ENCODE measurements at regions not wholly inside any gene's neighbourhood (a gene's known extent, or its start where the extent isn't known, plus 50 kb on each side); places are given as distances from the start of the nearest gene placed in this dataset.

- DNase-seq (ENCODE audit: low spot score), result no peak
- no peaks in the 10 kb centered on the region for H3K4me1 Mint-ChIP-seq (ENCODE audit: low read depth)
- H3K27me3 Mint-ChIP-seq (ENCODE audit: insufficient read depth), result no peaks in the 10 kb centered on the region
- H3K36me3 Mint-ChIP-seq (ENCODE audit: low read depth), result no peaks in the 10 kb centered on the region
- H3K4me3 Mint-ChIP-seq, result no peak overlapping the region
- no peak overlapping the region for H3K27ac Mint-ChIP-seq
- intact Hi-C loops (cut with micrococcal nuclease), result no loop called here
- no peaks in the 10 kb centered on the region for H3K9me3 Mint-ChIP-seq
Measured at GRCh38 chr1:73784026-73784425, 413.9 kb downstream of the LRRIQ3 start.

GRCh38 chr1:73783352-73783751 lies 414.6 kb downstream of the LRRIQ3 start:
- intact Hi-C loops (cut with micrococcal nuclease), result no loop called here
- no peak overlapping the region for H3K4me3 Mint-ChIP-seq
- H3K27ac Mint-ChIP-seq, result no peak overlapping the region
- H3K36me3 Mint-ChIP-seq (ENCODE audit: low read depth), result no peaks in the 10 kb centered on the region
- H3K4me1 Mint-ChIP-seq (ENCODE audit: low read depth), result no peaks in the 10 kb centered on the region
- DNase-seq (ENCODE audit: low spot score), result no peak
- H3K27me3 Mint-ChIP-seq (ENCODE audit: insufficient read depth), result no peaks in the 10 kb centered on the region
- no peaks in the 10 kb centered on the region for H3K9me3 Mint-ChIP-seq

GRCh38 chr1:73782901-73783300 lies 415.1 kb downstream of the LRRIQ3 start:
- no peaks in the 10 kb centered on the region for H3K27me3 Mint-ChIP-seq (ENCODE audit: insufficient read depth)
- no peaks in the 10 kb centered on the region for H3K4me1 Mint-ChIP-seq (ENCODE audit: low read depth)
- no peaks in the 10 kb centered on the region for H3K36me3 Mint-ChIP-seq (ENCODE audit: low read depth)
- intact Hi-C loops (cut with micrococcal nuclease), result no loop called here
- H3K9me3 Mint-ChIP-seq, result no peaks in the 10 kb centered on the region
- H3K27ac Mint-ChIP-seq, result no peak overlapping the region
- DNase-seq (ENCODE audit: low spot score), result no peak
- H3K4me3 Mint-ChIP-seq, result no peak overlapping the region

GRCh38 chr1:73781251-73781650 lies 416.7 kb downstream of the LRRIQ3 start:
- intact Hi-C loops (cut with micrococcal nuclease), result no loop called here
- Mint-ChIP-seq H3K4me3 (no peak overlapping the region), H3K4me1 (ENCODE audit: low read depth) (no peaks in the 10 kb centered on the region), H3K36me3 (ENCODE audit: low read depth) (no peaks in the 10 kb centered on the region), H3K9me3 (no peaks in the 10 kb centered on the region), H3K27me3 (ENCODE audit: insufficient read depth) (no peaks in the 10 kb centered on the region), H3K27ac (no peak overlapping the region)
- DNase-seq (ENCODE audit: low spot score), result no peak

GRCh38 chr1:73778471-73778870 lies 419.5 kb downstream of the LRRIQ3 start:
- H3K4me1 Mint-ChIP-seq (ENCODE audit: low read depth), result no peaks in the 10 kb centered on the region
- intact Hi-C loops (cut with micrococcal nuclease), result no loop called here
- no peak overlapping the region for H3K27ac Mint-ChIP-seq
- no peaks in the 10 kb centered on the region for H3K36me3 Mint-ChIP-seq (ENCODE audit: low read depth)
- H3K9me3 Mint-ChIP-seq, result no peaks in the 10 kb centered on the region
- DNase-seq (ENCODE audit: low spot score), result no peak
- no peak overlapping the region for H3K4me3 Mint-ChIP-seq
- no peaks in the 10 kb centered on the region for H3K27me3 Mint-ChIP-seq (ENCODE audit: insufficient read depth)

GRCh38 chr1:73775896-73776295 lies 422.1 kb downstream of the LRRIQ3 start:
- Mint-ChIP-seq H3K4me1 (ENCODE audit: low read depth) (no peaks in the 10 kb centered on the region), H3K27ac (no peak overlapping the region), H3K27me3 (ENCODE audit: insufficient read depth) (no peaks in the 10 kb centered on the region), H3K9me3 (no peaks in the 10 kb centered on the region), H3K4me3 (no peak overlapping the region), H3K36me3 (ENCODE audit: low read depth) (no peaks in the 10 kb centered on the region)
- DNase-seq (ENCODE audit: low spot score), result no peak
- intact Hi-C loops (cut with micrococcal nuclease), result no loop called here

GRCh38 chr1:73772941-73773340 lies 425.0 kb downstream of the LRRIQ3 start:
- H3K27ac Mint-ChIP-seq, result no peak overlapping the region
- no peak overlapping the region for H3K4me3 Mint-ChIP-seq
- no peaks in the 10 kb centered on the region for H3K4me1 Mint-ChIP-seq (ENCODE audit: low read depth)
- no peak for DNase-seq (ENCODE audit: low spot score)
- no peaks in the 10 kb centered on the region for H3K9me3 Mint-ChIP-seq
- no peaks in the 10 kb centered on the region for H3K27me3 Mint-ChIP-seq (ENCODE audit: insufficient read depth)
- intact Hi-C loops (cut with micrococcal nuclease), result no loop called here
- no peaks in the 10 kb centered on the region for H3K36me3 Mint-ChIP-seq (ENCODE audit: low read depth)

- intact Hi-C loops (cut with micrococcal nuclease), result no loop called here
- H3K4me3 Mint-ChIP-seq, result no peak overlapping the region
- H3K9me3 Mint-ChIP-seq, result no peaks in the 10 kb centered on the region
- no peak overlapping the region for H3K27ac Mint-ChIP-seq
- no peaks in the 10 kb centered on the region for H3K4me1 Mint-ChIP-seq (ENCODE audit: low read depth)
- H3K36me3 Mint-ChIP-seq (ENCODE audit: low read depth), result no peaks in the 10 kb centered on the region
- DNase-seq (ENCODE audit: low spot score), result no peak
- no peaks in the 10 kb centered on the region for H3K27me3 Mint-ChIP-seq (ENCODE audit: insufficient read depth)
Measured at GRCh38 chr1:73771396-73771795, 426.6 kb downstream of the LRRIQ3 start.

GRCh38 chr1:73770109-73770905 lies 427.7 kb downstream of the LRRIQ3 start:
- intact Hi-C loops (cut with micrococcal nuclease), result no loop called here
- H3K36me3 Mint-ChIP-seq (ENCODE audit: low read depth), result no peaks in the 10 kb centered on the region

GRCh38 chr1:73766786-73767348 lies 431.1 kb downstream of the LRRIQ3 start:
- H3K36me3 Mint-ChIP-seq (ENCODE audit: low read depth), result no peaks in the 10 kb centered on the region
- no peaks in the 10 kb centered on the region for H3K4me1 Mint-ChIP-seq (ENCODE audit: low read depth)
- H3K27ac Mint-ChIP-seq, result no peak overlapping the region
- no peaks in the 10 kb centered on the region for H3K9me3 Mint-ChIP-seq
- H3K4me3 Mint-ChIP-seq, result no peak overlapping the region
- no peaks in the 10 kb centered on the region for H3K27me3 Mint-ChIP-seq (ENCODE audit: insufficient read depth)
- intact Hi-C loops (cut with micrococcal nuclease), result no loop called here
- no peak for DNase-seq (ENCODE audit: low spot score)

More at GRCh38 chr1:73770109-73770905, 427.7 kb downstream of the LRRIQ3 start:
- Mint-ChIP-seq H3K4me1 (ENCODE audit: low read depth) (no peaks in the 10 kb centered on the region), H3K4me3 (no peak overlapping the region), H3K9me3 (no peaks in the 10 kb centered on the region), H3K27ac (no peak overlapping the region), H3K27me3 (ENCODE audit: insufficient read depth) (no peaks in the 10 kb centered on the region)
- DNase-seq (ENCODE audit: low spot score), result no peak

GRCh38 chr1:73765551-73766233 lies 432.3 kb downstream of the LRRIQ3 start:
- intact Hi-C loops (cut with micrococcal nuclease), result no loop called here
- no peaks in the 10 kb centered on the region for H3K9me3 Mint-ChIP-seq
- no peaks in the 10 kb centered on the region for H3K36me3 Mint-ChIP-seq (ENCODE audit: low read depth)
- H3K4me3 Mint-ChIP-seq, result no peak overlapping the region
- no peaks in the 10 kb centered on the region for H3K4me1 Mint-ChIP-seq (ENCODE audit: low read depth)
- no peaks in the 10 kb centered on the region for H3K27me3 Mint-ChIP-seq (ENCODE audit: insufficient read depth)
- no peak overlapping the region for H3K27ac Mint-ChIP-seq
- DNase-seq (ENCODE audit: low spot score), result no peak

- Mint-ChIP-seq H3K27me3 (ENCODE audit: insufficient read depth) (no peaks in the 10 kb centered on the region), H3K4me1 (ENCODE audit: low read depth) (no peaks in the 10 kb centered on the region), H3K9me3 (no peaks in the 10 kb centered on the region), H3K27ac (no peak overlapping the region), H3K36me3 (ENCODE audit: low read depth) (no peaks in the 10 kb centered on the region), H3K4me3 (no peak overlapping the region)
- intact Hi-C loops (cut with micrococcal nuclease), result no loop called here
- DNase-seq (ENCODE audit: low spot score), result no peak
Measured at GRCh38 chr1:73761559-73761958, 436.4 kb downstream of the LRRIQ3 start.

GRCh38 chr1:73759011-73759410 lies 439.0 kb downstream of the LRRIQ3 start:
- no peaks in the 10 kb centered on the region for H3K4me1 Mint-ChIP-seq (ENCODE audit: low read depth)
- intact Hi-C loops (cut with micrococcal nuclease), result no loop called here
- H3K9me3 Mint-ChIP-seq, result no peaks in the 10 kb centered on the region
- H3K36me3 Mint-ChIP-seq (ENCODE audit: low read depth), result no peaks in the 10 kb centered on the region
- H3K4me3 Mint-ChIP-seq, result no peak overlapping the region
- H3K27me3 Mint-ChIP-seq (ENCODE audit: insufficient read depth), result no peaks in the 10 kb centered on the region
- no peak for DNase-seq (ENCODE audit: low spot score)
- H3K27ac Mint-ChIP-seq, result no peak overlapping the region

Measured in activated T-helper 1 cell treated with anti-CD3 and anti-CD28 coated beads, Interleukin-12 subunit alpha, Interleukin-12 subunit beta, Interleukin-2, Interleukin-4 antibody, amounts not matched to agents 30 ng/mL and 10 ng/mL and 1 ng/mL, durations not matched to agents 14 hours and 24 hours and 36 hours (primary cell).